ENCODE measurements at regions not wholly inside any gene's neighbourhood (a gene's known extent, or its start where the extent isn't known, plus 50 kb on each side); places are given as distances from the start of the nearest gene placed in this dataset.

- H3K27ac ChIP-seq: no peak overlapping the region
- TF ChIP-seq CTCF (conservative IDR thresholded peaks at IDR 0.05) (no peak), ZFX (IDR thresholded peaks at IDR 0.05) (no peak)
Observed at GRCh38 chr3:94520364-94520763, 457.5 kb downstream of the NSUN3 start.

DNA sequence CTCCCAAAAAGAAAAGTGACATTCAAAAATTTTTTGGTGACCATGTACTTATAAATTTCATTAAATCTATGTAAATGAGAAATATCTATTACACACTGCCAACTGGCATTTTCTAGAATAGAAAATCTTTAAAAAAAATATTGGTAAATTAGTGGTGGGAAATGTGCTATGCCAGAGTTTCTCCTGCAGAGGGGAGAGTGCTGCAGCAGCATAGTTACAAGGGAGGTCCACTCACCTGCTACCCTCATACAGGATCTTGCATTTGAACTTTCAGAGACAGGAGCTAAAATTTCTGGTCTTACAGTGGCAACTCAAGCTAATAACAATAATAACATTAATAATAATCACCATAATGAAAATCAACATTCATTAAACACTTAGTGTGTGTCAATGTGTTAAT is 459.6 kb downstream of the NSUN3 start:
- no peak for TF ChIP-seq ZFX (IDR thresholded peaks at IDR 0.05)
- peak; percentile 23 for TF ChIP-seq CTCF (conservative IDR thresholded peaks at IDR 0.05)
- H3K27ac ChIP-seq: no peak overlapping the region

GRCh38 chr3:94524102-94524919 is 461.4 kb downstream of the NSUN3 start:
- TF ChIP-seq ZFX (IDR thresholded peaks at IDR 0.05) (no peak), CTCF (conservative IDR thresholded peaks at IDR 0.05) (no peak)
- H3K27ac ChIP-seq: peak overlapping the region; percentile 32; the same call in 1 of the 2 replicates

GRCh38 chr3:94525043-94525442 is 462.2 kb downstream of the NSUN3 start:
- TF ChIP-seq CTCF (conservative IDR thresholded peaks at IDR 0.05) (peak; percentile 33), ZFX (IDR thresholded peaks at IDR 0.05) (no peak)
- no peak overlapping the region for H3K27ac ChIP-seq

- no peak for TF ChIP-seq CTCF (conservative IDR thresholded peaks at IDR 0.05)
- TF ChIP-seq ZFX (IDR thresholded peaks at IDR 0.05): no peak
Observed at GRCh38 chr3:94529816-94530215, 467.0 kb downstream of the NSUN3 start.

DNA sequence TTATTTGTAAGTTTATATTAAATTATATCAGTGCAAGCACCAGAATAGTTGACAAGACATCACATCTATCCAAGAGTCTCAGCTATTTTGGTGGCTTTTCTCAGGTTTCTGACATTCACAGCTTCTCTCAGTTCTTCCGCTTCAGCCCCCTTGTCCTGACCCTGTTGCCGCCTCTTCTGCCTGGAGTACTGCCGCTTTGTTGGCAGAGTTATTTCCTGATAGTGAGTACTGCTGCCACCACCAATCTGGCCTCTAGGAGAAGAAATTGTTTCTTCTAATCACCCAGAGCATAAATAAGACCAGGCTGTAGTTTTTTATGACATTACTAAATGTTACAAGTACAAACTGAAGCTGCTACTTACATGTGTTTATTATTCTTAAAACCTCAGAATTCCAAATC is 470.1 kb downstream of the NSUN3 start:
- TF ChIP-seq ZFX (IDR thresholded peaks at IDR 0.05): no peak
- no peak for TF ChIP-seq CTCF (conservative IDR thresholded peaks at IDR 0.05)
- H3K27ac ChIP-seq: no peak overlapping the region

More at GRCh38 chr3:94529816-94530215, 467.0 kb downstream of the NSUN3 start:
- H3K27ac ChIP-seq: no peak overlapping the region

- TF ChIP-seq ZFX (IDR thresholded peaks at IDR 0.05) (no peak), CTCF (conservative IDR thresholded peaks at IDR 0.05) (no peak)
- H3K27ac ChIP-seq: no peak overlapping the region
Observed at GRCh38 chr3:94539937-94540336, 477.1 kb downstream of the NSUN3 start.

Data from C4-2B (cell line).